ENCODE measurements at regions not wholly inside any gene's neighbourhood (a gene's known extent, or its start where the extent isn't known, plus 50 kb on each side); places are given as distances from the start of the nearest gene placed in this dataset. TPM values are rescaled to one million over a fixed set of nuclear protein-coding genes. Genes with fewer than 3 reads are reported as not detected.

DNA sequence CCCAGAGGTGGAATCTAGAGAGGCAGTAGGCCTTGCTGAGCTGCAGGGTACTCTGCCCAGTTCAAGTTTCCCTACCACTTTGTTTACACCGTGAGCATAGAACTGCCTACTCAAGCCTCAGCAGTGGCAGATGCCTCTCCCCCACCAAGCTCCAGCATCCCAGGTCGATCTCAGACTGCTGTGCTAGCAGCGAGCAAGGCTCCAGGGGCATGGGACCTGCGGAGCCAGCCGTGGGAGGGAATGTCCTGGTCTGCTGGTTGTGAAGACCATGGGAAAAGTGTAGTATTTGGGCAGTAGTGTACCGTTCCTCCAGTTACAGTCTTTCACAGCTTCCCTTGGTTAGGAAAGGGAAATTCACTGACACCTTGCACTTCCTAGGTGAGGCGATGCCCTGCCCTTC, 50.6 kb upstream of the FSIP2 start:
- no peaks in the 10 kb centered on the region for H4K20me1 ChIP-seq (ENCODE audit: insufficient read depth, poor library complexity, severe bottlenecking)
- WGBS (ENCODE audit: low lambda C conversion rate, missing lambda C conversion rate): 96% methylated on average over 7 of the region's 7 CpGs
- no peaks in the 10 kb centered on the region for H3K79me2 ChIP-seq
- H3K27ac ChIP-seq: no peak overlapping the region
- H3K9me3 ChIP-seq (ENCODE audit: low read depth): no peaks in the 10 kb centered on the region
- no peak for TF ChIP-seq CTCF (IDR thresholded peaks at IDR 0.05; ENCODE audit: poor library complexity)
- no peak for TF ChIP-seq EZH2phosphoT487 (IDR thresholded peaks at IDR 0.05; ENCODE audit: low read depth, severe bottlenecking, unreplicated experiment)
- TF ChIP-seq EZH2 (IDR thresholded peaks at IDR 0.05; ENCODE audit: borderline replicate concordance): no peak
- H3K36me3 ChIP-seq (replicated peaks; ENCODE audit: insufficient read depth, low read depth): no peaks in the 10 kb centered on the region
- H3K27me3 ChIP-seq: no peaks in the 10 kb centered on the region
- no peak overlapping the region for H3K4me3 ChIP-seq
- no peak overlapping the region for H2AFZ ChIP-seq
- no peak for DNase-seq (ENCODE audit: low spot score)
- no peak overlapping the region for H3K4me2 ChIP-seq
- H3K4me1 ChIP-seq (ENCODE audit: insufficient read depth): no peaks in the 10 kb centered on the region
- no peaks in the 10 kb centered on the region for H3K9me2 ChIP-seq (replicated peaks; ENCODE audit: insufficient read depth)

Small RNAs in the stretch of these regions (small RNA-seq; reads per million reads assigned to genes)
- not detected for gene RF00096

All from hepatocyte (in vitro differentiated cells).